Hepatocyte (in vitro differentiated cells): ENCODE measurements at regions not wholly inside any gene's neighbourhood (a gene's known extent, or its start where the extent isn't known, plus 50 kb on each side); places are given as distances from the start of the nearest gene placed in this dataset.

Experiments used
- EZH2 ChIP-seq: fragments of 200-600 bp; sonication (generic); IDR thresholded peaks from 2 replicates; pipeline ENCODE4 v1.6.1; 2016; ENCODE audit warnings: antibody characterized with exemption, mild to moderate bottlenecking, borderline replicate concordance
- EZH2phosphoT487 ChIP-seq: fragments of 200-600 bp; sonication (generic); IDR thresholded peaks from one replicate; pipeline ENCODE4 v1.6.1; 2018; ENCODE audit warnings: antibody characterized with exemption, mild to moderate bottlenecking, low read depth, moderate library complexity; ENCODE audit not compliant: unreplicated experiment, severe bottlenecking
- TF ChIP-seq, protein P1 (sequence below): fragments of 200-600 bp; sonication (generic); IDR thresholded peaks from 2 replicates; pipeline ENCODE4 v1.5.1; 2016; ENCODE audit warnings: antibody characterized with exemption, mild to moderate bottlenecking; ENCODE audit not compliant: poor library complexity

- TF ChIP-seq, protein P1, sequence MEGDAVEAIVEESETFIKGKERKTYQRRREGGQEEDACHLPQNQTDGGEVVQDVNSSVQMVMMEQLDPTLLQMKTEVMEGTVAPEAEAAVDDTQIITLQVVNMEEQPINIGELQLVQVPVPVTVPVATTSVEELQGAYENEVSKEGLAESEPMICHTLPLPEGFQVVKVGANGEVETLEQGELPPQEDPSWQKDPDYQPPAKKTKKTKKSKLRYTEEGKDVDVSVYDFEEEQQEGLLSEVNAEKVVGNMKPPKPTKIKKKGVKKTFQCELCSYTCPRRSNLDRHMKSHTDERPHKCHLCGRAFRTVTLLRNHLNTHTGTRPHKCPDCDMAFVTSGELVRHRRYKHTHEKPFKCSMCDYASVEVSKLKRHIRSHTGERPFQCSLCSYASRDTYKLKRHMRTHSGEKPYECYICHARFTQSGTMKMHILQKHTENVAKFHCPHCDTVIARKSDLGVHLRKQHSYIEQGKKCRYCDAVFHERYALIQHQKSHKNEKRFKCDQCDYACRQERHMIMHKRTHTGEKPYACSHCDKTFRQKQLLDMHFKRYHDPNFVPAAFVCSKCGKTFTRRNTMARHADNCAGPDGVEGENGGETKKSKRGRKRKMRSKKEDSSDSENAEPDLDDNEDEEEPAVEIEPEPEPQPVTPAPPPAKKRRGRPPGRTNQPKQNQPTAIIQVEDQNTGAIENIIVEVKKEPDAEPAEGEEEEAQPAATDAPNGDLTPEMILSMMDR: no peak
- TF ChIP-seq EZH2: no peak
- no peak for TF ChIP-seq EZH2phosphoT487
These were observed 123.0 kb downstream of the BANF2 start for GRCh38 chr20:17822540-17823408.
